Transverse colon (tissue), 4 donors: ENCODE measurements at regions not wholly inside any gene's neighbourhood (a gene's known extent, or its start where the extent isn't known, plus 50 kb on each side); places are given as distances from the start of the nearest gene placed in this dataset.

Experiments used
- CTCF ChIP-seq, 5 experiments: fragments of 200-600 bp in 3 of 5; fragments of 450-650 bp in 2 of 5; sonication (generic) in 3 of 5; IDR thresholded peaks; 1 replicate in 2 of 5; 2 replicates in 3 of 5; pipeline ENCODE4 v1.5.1; 2016 to 2017; ENCODE audit warnings: antibody characterized with exemption in 5 of 5, inconsistent platforms in 3 of 5, mild to moderate bottlenecking in 2 of 5, moderate library complexity in 1 of 5
- EP300 ChIP-seq: sonication (generic); formaldehyde crosslinking; IDR thresholded peaks from one replicate; pipeline ENCODE4 v1.6.1; 2017; ENCODE audit warnings: antibody characterized with exemption, low read depth
- POLR2A ChIP-seq: fragments of 450-650 bp; IDR thresholded peaks from one replicate; pipeline ENCODE4 v1.6.1; 2016; ENCODE audit warnings: antibody characterized with exemption, mild to moderate bottlenecking, moderate library complexity
- POLR2AphosphoS5 ChIP-seq, 3 donors: sonication (generic); formaldehyde crosslinking; IDR thresholded peaks; one replicate each; pipeline ENCODE4 v1.6.1; 2016; ENCODE audit warnings: antibody characterized with exemption in 3 of 3

DNA sequence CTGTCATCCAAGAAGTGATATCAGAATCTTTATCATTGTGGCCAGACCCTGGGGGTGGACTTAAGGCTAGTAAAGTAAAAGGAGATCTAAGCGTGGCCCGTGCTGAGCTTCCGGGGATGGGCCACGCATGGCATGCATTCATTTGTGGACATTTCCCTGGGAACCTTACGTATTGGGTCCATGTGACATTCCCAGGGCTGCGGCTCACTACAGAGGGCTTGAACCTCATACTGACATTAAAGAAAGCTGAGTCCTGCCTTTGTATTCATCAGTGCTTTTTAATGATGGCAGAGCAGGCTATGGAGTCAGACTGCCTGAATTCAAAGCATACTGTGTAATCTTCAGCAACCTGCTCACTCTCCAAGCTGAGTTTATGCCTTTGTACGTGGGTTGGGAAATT, 152.2 kb upstream of the AFDN start:
- TF ChIP-seq POLR2AphosphoS5 (IDR thresholded peaks at IDR 0.05) (no peak), CTCF (IDR thresholded peaks at IDR 0.05) (no peak), EP300 (no peak), POLR2A (no peak)
